IMR-90 (cell line): ENCODE measurements at regions not wholly inside any gene's neighbourhood (a gene's known extent, or its start where the extent isn't known, plus 50 kb on each side); places are given as distances from the start of the nearest gene placed in this dataset.
A peak's percentile ranks its signal among the peaks of the same experiment; 100 is the strongest.

Experiments
- ATAC-seq: fragments of 200-7000 bp; cut with Tn5 transposase; 2 replicates; pipeline ENCODE4 v1.9.1; 2020; ENCODE audit warnings: low read depth, mild to moderate bottlenecking, moderate library complexity
- BruUV-seq: library from RNA; stranded (reverse); fragments of 400-500 nt; replicated peaks from 2 replicates; lab custom pipeline; 2021; lab: Mats Ljungman, UMichigan
- CTCF ChIA-PET: fragments of 300-600 bp; formaldehyde crosslinking; extraction: SDS; loops from one replicate; lab custom pipeline; 2021; ENCODE audit warnings: antibody characterized with exemption; lab: Yijun Ruan, JAX
- POLR2A ChIA-PET: fragments of 300-600 bp; sonication (Branson Sonifier 250); formaldehyde crosslinking; loops from one replicate; lab custom pipeline; 2022; ENCODE audit warnings: antibody characterized with exemption; ENCODE audit not compliant: unreplicated experiment; lab: Charles Lee
- DNase-seq: peaks from one replicate; pipeline ENCODE4 v3.0.0; 2013
- H2AFZ ChIP-seq: replicated peaks from 2 replicates; pipeline ENCODE3; 2013; ENCODE audit warnings: low read length, mild to moderate bottlenecking; ENCODE audit not compliant: poor library complexity
- H2AK5ac ChIP-seq: 2 replicates; pipeline ENCODE4 v1.6.1; 2013; ENCODE audit warnings: low read depth, low read length, inconsistent platforms
- H2AK9ac ChIP-seq: replicated peaks from 2 replicates; pipeline ENCODE3; 2013; ENCODE audit warnings: mild to moderate bottlenecking, low read depth, low read length, moderate library complexity; ENCODE audit not compliant: poor library complexity
- H2BK120ac ChIP-seq: 2 replicates; pipeline ENCODE4 v1.6.1; 2013; ENCODE audit warnings: low read depth, low read length, inconsistent platforms
- H2BK15ac ChIP-seq: 3 replicates; pipeline ENCODE4 v1.6.1; 2013; ENCODE audit warnings: low read depth, low read length, inconsistent platforms
- H2BK20ac ChIP-seq: 2 replicates; pipeline ENCODE4 v1.6.1; 2013; ENCODE audit warnings: low read depth, mild to moderate bottlenecking, inconsistent platforms, low read length, moderate library complexity
- H2BK5ac ChIP-seq: 2 replicates; pipeline ENCODE4 v1.6.1; 2013; ENCODE audit warnings: mild to moderate bottlenecking, low read depth, low read length, inconsistent platforms; ENCODE audit not compliant: poor library complexity, severe bottlenecking
- H3K14ac ChIP-seq: replicated peaks from 2 replicates; pipeline ENCODE4 v1.6.1; 2013; ENCODE audit warnings: low read depth, low read length, inconsistent platforms
- H3K18ac ChIP-seq: 2 replicates; pipeline ENCODE4 v1.6.1; 2013; ENCODE audit warnings: low read depth, low read length, control low read depth
- H3K23ac ChIP-seq: 2 replicates; pipeline ENCODE4 v1.6.1; 2013; ENCODE audit warnings: low read depth, low read length, inconsistent platforms
- H3K27ac ChIP-seq: 2 replicates; pipeline ENCODE4 v1.5.1; 2013; ENCODE audit warnings: mild to moderate bottlenecking, control low read depth, low read length; ENCODE audit not compliant: insufficient read depth
- H3K27me3 ChIP-seq: 2 replicates; pipeline ENCODE4 v1.6.1; 2013; ENCODE audit warnings: low read length; ENCODE audit not compliant: control insufficient read depth, insufficient read depth
- H3K36me3 ChIP-seq: 2 replicates; pipeline ENCODE4 v1.6.1; 2013; ENCODE audit warnings: low read length, mixed read lengths; ENCODE audit not compliant: control insufficient read depth, insufficient read depth
- H3K4ac ChIP-seq: 2 replicates; pipeline ENCODE4 v1.6.1; 2013; ENCODE audit warnings: low read depth, low read length, inconsistent platforms
- H3K4me1 ChIP-seq: 2 replicates; pipeline ENCODE4 v1.6.1; 2013; ENCODE audit warnings: low read length, mixed read lengths; ENCODE audit not compliant: control insufficient read depth, insufficient read depth
- H3K4me2 ChIP-seq: 2 replicates; pipeline ENCODE4 v1.6.1; 2013; ENCODE audit warnings: low read depth, mild to moderate bottlenecking, control low read depth, low read length, moderate library complexity
- H3K4me3 ChIP-seq: 2 replicates; pipeline ENCODE4 v1.5.1; 2013; ENCODE audit warnings: low read depth, mild to moderate bottlenecking, control low read depth, low read length, moderate library complexity; ENCODE audit not compliant: insufficient read depth
- H3K56ac ChIP-seq: 2 replicates; pipeline ENCODE4 v1.6.1; 2013; ENCODE audit warnings: low read length, inconsistent platforms; ENCODE audit not compliant: insufficient read depth; ENCODE audit errors: extremely low read depth
- H3K79me1 ChIP-seq, 2 experiments: 2 replicates each; pipeline ENCODE4 v1.6.1; 2013; ENCODE audit warnings: low read length in 2 of 2, inconsistent platforms in 1 of 2, low read depth in 1 of 2
- H3K9ac ChIP-seq: 2 replicates; pipeline ENCODE4 v1.6.1; 2013; ENCODE audit warnings: low read depth, low read length, control low read depth
- H3K9me1 ChIP-seq: 2 replicates; pipeline ENCODE4 v1.6.1; 2013; ENCODE audit warnings: low read length, inconsistent platforms; ENCODE audit not compliant: insufficient read depth
- H3K9me3 ChIP-seq: 2 replicates; pipeline ENCODE4 v1.6.1; 2013; ENCODE audit warnings: low read length; ENCODE audit not compliant: control insufficient read depth, insufficient read depth
- H4K20me1 ChIP-seq: 2 replicates; pipeline ENCODE4 v1.6.1; 2013; ENCODE audit warnings: low read length, inconsistent platforms; ENCODE audit not compliant: insufficient read depth
- H4K5ac ChIP-seq: 2 replicates; pipeline ENCODE4 v1.6.1; 2013; ENCODE audit warnings: mild to moderate bottlenecking, low read depth, low read length, control low read depth
- H4K8ac ChIP-seq, 2 experiments: 2 replicates each; pipeline ENCODE4 v1.6.1; 2013; ENCODE audit warnings: low read depth in 2 of 2, low read length in 2 of 2, control low read depth in 1 of 2, inconsistent platforms in 1 of 2
- H4K91ac ChIP-seq: 2 replicates; pipeline ENCODE4 v1.6.1; 2013; ENCODE audit warnings: low read depth, low read length, inconsistent platforms; ENCODE audit not compliant: insufficient read depth
- NFE2L2 ChIP-seq: fragments of 150-350 bp; IDR thresholded peaks from 2 replicates; pipeline ENCODE4 v1.6.1; 2016; ENCODE audit warnings: low read depth, mild to moderate bottlenecking, low read length
- POLR2A ChIP-seq: IDR thresholded peaks from 2 replicates; pipeline ENCODE4 v1.6.1; 2012; ENCODE audit warnings: mild to moderate bottlenecking, low read depth, low read length
- RAD21 ChIP-seq: IDR thresholded peaks from 2 replicates; pipeline ENCODE4 v1.6.1; 2012; ENCODE audit warnings: low read length, improper control_type of control experiment
- WGBS, 2 experiments: methylation state at CpG; one replicate each; pipeline versions ENCODE4 v1.1.5 to v1.1.7; 2013; ENCODE audit warnings: missing lambda C conversion rate in 2 of 2; ENCODE audit not compliant: insufficient read length in 1 of 2; ENCODE audit errors: extremely low coverage in 2 of 2; 5-methylcytosine and 5-hydroxymethylcytosine counted together
- dilution Hi-C: fragments of 300-500 bp; cut with HindIII; formaldehyde crosslinking; loops from one replicate; pipeline ENCODE4 v1.14.3; 2018; ENCODE audit warnings: low sequenced_read_pairs; ENCODE audit not compliant: unreplicated experiment
- in situ Hi-C: fragments of 300-500 bp; cut with MboI; formaldehyde crosslinking; loops from 3 replicates; pipeline ENCODE4 v1.14.3; 2019; ENCODE audit warnings: low sequenced_read_pairs, inconsistent platforms, mixed read lengths
- intact Hi-C: fragments of 100-400 bp; cut with micrococcal nuclease; formaldehyde crosslinking; loops from 2 replicates; pipeline ENCODE4 v1.10.0; 2022

DNA sequence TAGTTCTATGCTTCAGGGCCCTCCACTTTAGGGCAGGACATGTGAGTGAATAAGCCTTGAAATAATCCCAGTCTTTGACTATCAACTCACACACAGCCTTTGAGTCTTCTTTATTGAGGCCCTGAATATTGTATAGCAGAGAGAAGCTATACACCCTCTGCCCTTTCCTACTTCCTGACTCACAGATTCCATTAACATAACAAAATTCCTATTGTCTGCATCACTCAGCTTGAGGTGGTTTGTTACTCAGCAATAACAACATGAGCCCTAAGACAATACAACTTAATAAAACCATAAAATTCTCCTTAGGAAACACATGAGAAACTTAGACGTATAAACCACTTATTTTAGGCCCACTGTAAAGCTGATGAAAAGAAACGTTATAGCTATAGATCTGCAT is 680.3 kb upstream of the DIAPH2 start:
- H3K36me3 ChIP-seq = no peaks in the 10 kb centered on the region
- H3K27ac ChIP-seq = no peak overlapping the region
- H3K14ac ChIP-seq = no peak overlapping the region
- peak; percentile 74 for DNase-seq
- H3K9me3 ChIP-seq = no peaks in the 10 kb centered on the region
- no peak overlapping the region for H4K91ac ChIP-seq
- 0 out of 2 replicates have a peak, but pooled peaks have one; percentile 21 for ATAC-seq
- H3K27me3 ChIP-seq = no peaks in the 10 kb centered on the region
- H3K9me1 ChIP-seq = no peaks in the 10 kb centered on the region
- no peak overlapping the region for H3K4me2 ChIP-seq
- no peaks in the 10 kb centered on the region for H3K79me1 ChIP-seq
- no peak overlapping the region for H3K18ac ChIP-seq
- H3K9ac ChIP-seq = no peak overlapping the region
- no peak overlapping the region for H2AK5ac ChIP-seq
- H3K4me1 ChIP-seq = no peaks in the 10 kb centered on the region
- TF ChIP-seq RAD21 = no peak
- peak; percentile 26; the same call in 1 of the 2 replicates for TF ChIP-seq NFE2L2
- no peak for TF ChIP-seq POLR2A
- no peak overlapping the region for H3K23ac ChIP-seq
- CTCF ChIA-PET = no interaction called here
- no peaks in the 10 kb centered on the region for H4K20me1 ChIP-seq
- intact Hi-C loops = no loop called here
- BruUV-seq = no TSS peak
- no peak overlapping the region for H3K56ac ChIP-seq
- POLR2A ChIA-PET = no interaction called here
- H2BK20ac ChIP-seq = no peak overlapping the region
- no peak overlapping the region for H2AK9ac ChIP-seq
- in situ Hi-C loops = no loop called here
- H2BK5ac ChIP-seq = no peak overlapping the region
- H3K4ac ChIP-seq = no peak overlapping the region
- no peak overlapping the region for H2BK120ac ChIP-seq
- no peak overlapping the region for H4K8ac ChIP-seq
- H4K5ac ChIP-seq = no peak overlapping the region
- H3K4me3 ChIP-seq = no peak overlapping the region
- H2AFZ ChIP-seq = no peak overlapping the region
- dilution Hi-C loops = no loop called here
- WGBS, 2 experiments = no CpG with 5 or more reads among the region's 2 CpGs
- no peak overlapping the region for H2BK15ac ChIP-seq
